CD14-positive monocyte (primary cell): ENCODE measurements at regions not wholly inside any gene's neighbourhood (a gene's known extent, or its start where the extent isn't known, plus 50 kb on each side); places are given as distances from the start of the nearest gene placed in this dataset.

Experiments used
- DNase-seq, 3 donors: peaks; one replicate each; pipeline ENCODE4 v3.0.0-alpha.2; 2011 to 2022
- H2AFZ ChIP-seq: 2 replicates; pipeline ENCODE4 v1.6.0; 2012; ENCODE audit warnings: mild to moderate bottlenecking, low read depth, low read length, inconsistent platforms; ENCODE audit not compliant: insufficient read depth, poor library complexity, severe bottlenecking
- H3K27ac ChIP-seq, 2 donors: 1 replicate in 1 of 2; 2 replicates in 1 of 2; pipeline ENCODE4 v1.5.1; 2012 to 2013; ENCODE audit warnings: low read length in 2 of 2, control low read depth in 1 of 2, inconsistent platforms in 1 of 2, low read depth in 1 of 2, mild to moderate bottlenecking in 1 of 2
- H3K27me3 ChIP-seq, 2 donors: one replicate each; pipeline versions ENCODE4 v1.6.0 to v1.6.1; 2011 to 2013; ENCODE audit warnings: low read length in 2 of 2; ENCODE audit not compliant: control insufficient read depth in 2 of 2, insufficient read depth in 2 of 2
- H3K36me3 ChIP-seq, 2 donors: replicated peaks in 1 of 2; 1 replicate in 1 of 2; 2 replicates in 1 of 2; pipeline versions ENCODE4 v1.5.1 to v1.6.1; 2012 to 2013; ENCODE audit warnings: low read length in 2 of 2, control low read depth in 1 of 2, inconsistent platforms in 1 of 2, mild to moderate bottlenecking in 1 of 2; ENCODE audit not compliant: insufficient read depth in 2 of 2, control insufficient read depth in 1 of 2
- H3K4me1 ChIP-seq, 2 donors: 1 replicate in 1 of 2; 2 replicates in 1 of 2; pipeline versions ENCODE4 v1.5.1 to v1.6.1; 2012 to 2013; ENCODE audit warnings: low read length in 2 of 2, control low read depth in 1 of 2, inconsistent platforms in 1 of 2, mild to moderate bottlenecking in 1 of 2, moderate library complexity in 1 of 2; ENCODE audit not compliant: insufficient read depth in 2 of 2, control insufficient read depth in 1 of 2
- H3K4me2 ChIP-seq: replicated peaks from 2 replicates; pipeline ENCODE3; 2012; ENCODE audit warnings: low read length, moderate library complexity, mild to moderate bottlenecking; ENCODE audit not compliant: poor library complexity, severe bottlenecking; ENCODE audit errors: extremely low read depth
- H3K4me3 ChIP-seq, 3 experiments: fragments of 200-600 bp in 1 of 3; sonication (generic) in 1 of 3; replicated peaks in 1 of 3; 1 replicate in 2 of 3; 2 replicates in 1 of 3; pipeline ENCODE4 v1.5.1; 2011 to 2013; ENCODE audit warnings: low read length in 3 of 3, mild to moderate bottlenecking in 3 of 3, control low read depth in 2 of 3, low read depth in 2 of 3, inconsistent platforms in 1 of 3, moderate library complexity in 1 of 3
- H3K79me2 ChIP-seq: 2 replicates; pipeline ENCODE4 v1.6.0; 2012; ENCODE audit warnings: mild to moderate bottlenecking, control low read depth, inconsistent platforms, low read length, moderate library complexity; ENCODE audit not compliant: insufficient read depth
- H3K9ac ChIP-seq: 2 replicates; pipeline ENCODE4 v1.6.0; 2017; ENCODE audit warnings: low read length, mild to moderate bottlenecking; ENCODE audit not compliant: insufficient read depth, poor library complexity, severe bottlenecking
- H3K9me3 ChIP-seq, 2 donors: replicated peaks in 1 of 2; 1 replicate in 1 of 2; 2 replicates in 1 of 2; pipeline versions ENCODE4 v1.5.1 to v1.6.1; 2012 to 2013; ENCODE audit warnings: low read length in 2 of 2, control low read depth in 1 of 2; ENCODE audit not compliant: control insufficient read depth in 1 of 2, insufficient read depth in 1 of 2
- H4K20me1 ChIP-seq: 2 replicates; pipeline ENCODE4 v1.6.0; 2012; ENCODE audit warnings: mild to moderate bottlenecking, low read length, control low read depth, moderate library complexity; ENCODE audit not compliant: insufficient read depth
- H3K27ac Mint-ChIP-seq, 7 donors: one replicate each; pipeline ENCODE4 v1.8.0; 2020; ENCODE audit warnings: mild to moderate bottlenecking in 7 of 7, mixed read lengths in 7 of 7, moderate library complexity in 6 of 7, inconsistent platforms in 2 of 7
- H3K27me3 Mint-ChIP-seq, 3 donors: one replicate each; pipeline ENCODE4 v1.8.0; 2021 to 2022; ENCODE audit warnings: low read depth in 3 of 3, mild to moderate bottlenecking in 3 of 3, mixed read lengths in 3 of 3, moderate library complexity in 3 of 3, inconsistent platforms in 1 of 3
- H3K36me3 Mint-ChIP-seq, 2 donors: one replicate each; pipeline ENCODE4 v1.8.0; 2020; ENCODE audit warnings: mixed read lengths in 2 of 2, inconsistent platforms in 1 of 2, mild to moderate bottlenecking in 1 of 2
- H3K4me1 Mint-ChIP-seq: one replicate; pipeline ENCODE4 v1.8.0; 2020; ENCODE audit warnings: mild to moderate bottlenecking, mixed read lengths
- H3K4me3 Mint-ChIP-seq, 2 donors: one replicate each; pipeline ENCODE4 v1.8.0; 2020; ENCODE audit warnings: mild to moderate bottlenecking in 2 of 2, mixed read lengths in 2 of 2, moderate library complexity in 1 of 2
- H3K9me3 Mint-ChIP-seq, 7 donors: one replicate each; pipeline ENCODE4 v1.8.0; 2020 to 2022; ENCODE audit warnings: mixed read lengths in 7 of 7, mild to moderate bottlenecking in 6 of 7, moderate library complexity in 6 of 7, inconsistent platforms in 2 of 7
- WGBS: methylation state at CpG from one replicate; pipeline ENCODE4 v1.1.5; 2013; ENCODE audit warnings: missing lambda C conversion rate; ENCODE audit not compliant: insufficient coverage; 5-methylcytosine and 5-hydroxymethylcytosine counted together
- intact Hi-C, 2 donors: fragments of 100-400 bp; cut with micrococcal nuclease; formaldehyde crosslinking; loops; one replicate each; pipeline versions ENCODE4 v1.15.0 to v1.15.1; 2023
- TF ChIP-seq, protein P1 (sequence below): fragments of 200-600 bp; IDR thresholded peaks from one replicate; pipeline ENCODE4 v1.8.0; 2022; ENCODE audit warnings: antibody characterized with exemption, mild to moderate bottlenecking

DNA sequence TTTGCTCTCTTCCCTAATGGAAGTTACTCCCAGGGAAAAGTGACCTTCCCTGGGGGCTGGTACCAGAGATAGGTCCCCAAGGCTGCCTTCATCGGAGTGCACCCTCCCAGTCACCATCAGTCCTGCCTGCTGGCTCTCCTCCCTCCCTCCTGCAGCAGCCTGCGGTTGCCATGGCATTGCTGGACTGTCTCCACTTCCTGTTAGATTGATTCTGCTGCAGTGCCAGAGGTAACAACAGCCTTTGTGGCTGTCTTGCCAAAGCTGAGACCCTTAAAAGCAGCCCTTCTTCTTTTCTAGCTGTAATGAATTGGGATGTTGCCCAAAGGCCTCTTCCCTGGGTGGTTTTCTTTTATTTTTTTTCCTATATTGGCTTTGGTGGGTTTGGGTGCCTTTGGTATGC lies 78.1 kb upstream of the PRLR start:
- H3K4me1 ChIP-seq, result peaks cover 16 to 24% of the 10 kb centered on the region in 2 donors
- 33% methylated on average over 2 of the region's 2 CpGs for WGBS
- H3K27me3 ChIP-seq, result no peaks in the 10 kb centered on the region
- DNase-seq, result no peak
- Mint-ChIP-seq H3K27ac (peak overlapping the region in 1 of 7 donors; percentile 4), H3K36me3 (no peaks in the 10 kb centered on the region), H3K9me3 (peaks cover 0 to 3% (median 0%) of the 10 kb centered on the region in 7 donors), H3K4me3 (no peak overlapping the region), H3K4me1 (peaks cover 25% of the 10 kb centered on the region), H3K27me3 (peaks cover 0 to 2% (median 2%) of the 10 kb centered on the region in 3 donors)
- H2AFZ ChIP-seq, result no peak overlapping the region
- intact Hi-C loops, result no loop called here
- no peak overlapping the region for H3K9ac ChIP-seq
- H3K36me3 ChIP-seq, result no peaks in the 10 kb centered on the region
- no peak overlapping the region for H3K4me2 ChIP-seq
- H3K27ac ChIP-seq, result no peak overlapping the region
- TF ChIP-seq, protein P1, sequence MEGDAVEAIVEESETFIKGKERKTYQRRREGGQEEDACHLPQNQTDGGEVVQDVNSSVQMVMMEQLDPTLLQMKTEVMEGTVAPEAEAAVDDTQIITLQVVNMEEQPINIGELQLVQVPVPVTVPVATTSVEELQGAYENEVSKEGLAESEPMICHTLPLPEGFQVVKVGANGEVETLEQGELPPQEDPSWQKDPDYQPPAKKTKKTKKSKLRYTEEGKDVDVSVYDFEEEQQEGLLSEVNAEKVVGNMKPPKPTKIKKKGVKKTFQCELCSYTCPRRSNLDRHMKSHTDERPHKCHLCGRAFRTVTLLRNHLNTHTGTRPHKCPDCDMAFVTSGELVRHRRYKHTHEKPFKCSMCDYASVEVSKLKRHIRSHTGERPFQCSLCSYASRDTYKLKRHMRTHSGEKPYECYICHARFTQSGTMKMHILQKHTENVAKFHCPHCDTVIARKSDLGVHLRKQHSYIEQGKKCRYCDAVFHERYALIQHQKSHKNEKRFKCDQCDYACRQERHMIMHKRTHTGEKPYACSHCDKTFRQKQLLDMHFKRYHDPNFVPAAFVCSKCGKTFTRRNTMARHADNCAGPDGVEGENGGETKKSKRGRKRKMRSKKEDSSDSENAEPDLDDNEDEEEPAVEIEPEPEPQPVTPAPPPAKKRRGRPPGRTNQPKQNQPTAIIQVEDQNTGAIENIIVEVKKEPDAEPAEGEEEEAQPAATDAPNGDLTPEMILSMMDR, result no peak
- no peaks in the 10 kb centered on the region for H3K9me3 ChIP-seq
- H3K4me3 ChIP-seq, result no peak overlapping the region
- H3K79me2 ChIP-seq, result no peaks in the 10 kb centered on the region
- H4K20me1 ChIP-seq, result no peaks in the 10 kb centered on the region

DNA sequence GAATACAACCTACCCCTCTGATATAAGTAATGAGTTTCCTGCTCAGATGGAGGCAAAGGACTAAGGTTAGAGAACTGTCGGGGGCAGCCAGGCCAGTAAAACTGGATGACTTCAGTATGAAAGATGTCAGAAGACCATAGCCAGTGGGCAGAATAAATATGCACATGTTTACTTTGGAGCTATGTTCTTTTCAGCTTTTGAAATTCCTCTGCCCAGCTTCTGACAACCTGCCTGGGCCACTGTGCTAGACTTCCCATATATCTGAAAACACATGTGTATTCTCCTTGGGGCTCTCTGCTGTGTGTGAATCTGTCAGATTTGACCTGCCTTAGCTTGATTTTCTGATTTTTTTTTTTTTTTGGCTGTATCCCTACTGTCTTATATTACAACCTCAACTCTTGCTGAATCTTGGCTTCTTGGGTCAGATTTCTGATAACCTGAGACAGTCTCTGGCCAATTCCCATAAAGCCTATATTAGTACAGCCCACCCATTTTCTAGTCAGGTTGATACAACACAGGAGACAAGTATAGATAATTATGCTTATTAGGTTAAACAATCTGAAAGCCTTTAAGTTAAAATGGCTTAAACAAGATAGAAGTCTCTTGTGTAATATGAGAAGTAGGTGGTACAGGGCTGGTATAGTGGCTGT lies 76.6 kb upstream of the PRLR start:
- Mint-ChIP-seq H3K9me3 (peaks cover 0 to 4% (median 0%) of the 10 kb centered on the region in 7 donors), H3K27me3 (peaks cover under 1 to 2% (median 2%) of the 10 kb centered on the region in 3 donors), H3K36me3 (no peaks in the 10 kb centered on the region), H3K4me3 (no peak overlapping the region), H3K27ac (no peak overlapping the region), H3K4me1 (peaks cover 18% of the 10 kb centered on the region)
- no peaks in the 10 kb centered on the region for H3K79me2 ChIP-seq
- H3K27me3 ChIP-seq, result no peaks in the 10 kb centered on the region
- intact Hi-C loops, result no loop called here
- no peaks in the 10 kb centered on the region for H4K20me1 ChIP-seq
- no peak overlapping the region for H3K4me2 ChIP-seq
- no peaks in the 10 kb centered on the region for H3K36me3 ChIP-seq
- H3K4me1 ChIP-seq, result peaks cover 9 to 11% of the 10 kb centered on the region in 2 donors
- H3K27ac ChIP-seq, result no peak overlapping the region
- no peak overlapping the region for H3K4me3 ChIP-seq
- no CpG with 5 or more reads among the region's 1 CpG for WGBS
- no peak for DNase-seq
- H2AFZ ChIP-seq, result no peak overlapping the region
- H3K9ac ChIP-seq, result no peak overlapping the region
- no peaks in the 10 kb centered on the region for H3K9me3 ChIP-seq
- TF ChIP-seq, protein P1, result no peak
